HG02623 (cell line): ENCODE measurements at regions not wholly inside any gene's neighbourhood (a gene's known extent, or its start where the extent isn't known, plus 50 kb on each side); places are given as distances from the start of the nearest gene placed in this dataset.
"Not testable (repeated sequence)": the region's sequence is repeated elsewhere in the genome, so short reads cannot be mapped to it uniquely, and the experiment has no call there.

Experiments used
- ATAC-seq: cut with Tn5 transposase; IDR thresholded peaks from one replicate; pipeline ENCODE4 v1.9.1; 2021; ENCODE audit warnings: moderate library complexity; ENCODE audit not compliant: unreplicated experiment

GRCh38 chr9:29422438-29422837, 1849.2 kb upstream of the C9orf72 start:
- no peak for ATAC-seq

- ATAC-seq = no peak
Measured at GRCh38 chr9:29432191-29432590, 1858.9 kb upstream of the C9orf72 start.

GRCh38 chr9:29432656-29433055, 1859.4 kb upstream of the C9orf72 start:
- ATAC-seq = not testable (repeated sequence)

GRCh38 chr9:29435368-29435767, 1862.1 kb upstream of the C9orf72 start:
- no peak for ATAC-seq

GRCh38 chr9:29437526-29437925, 1864.2 kb upstream of the C9orf72 start:
- ATAC-seq = no peak

GRCh38 chr9:29439961-29440360, 1866.7 kb upstream of the C9orf72 start:
- no peak for ATAC-seq

- ATAC-seq = no peak
Measured at GRCh38 chr9:29440449-29440848, 1867.2 kb upstream of the C9orf72 start.

GRCh38 chr9:29445751-29446150, 1872.5 kb upstream of the C9orf72 start:
- no peak for ATAC-seq

- ATAC-seq = no peak
Measured at GRCh38 chr9:29449306-29449705, 1876.0 kb upstream of the C9orf72 start.

- ATAC-seq = not testable (repeated sequence)
Measured at GRCh38 chr9:29450343-29450875, 1877.1 kb upstream of the C9orf72 start.

GRCh38 chr9:29456940-29457339, 1883.7 kb upstream of the C9orf72 start:
- no peak for ATAC-seq

- ATAC-seq = no peak
Measured at GRCh38 chr9:29475471-29475870, 1902.2 kb upstream of the C9orf72 start.

- ATAC-seq = no peak
Measured at GRCh38 chr9:29511680-29512079, 1938.4 kb upstream of the C9orf72 start.

- ATAC-seq = no peak
Measured at GRCh38 chr9:29514336-29514735, 1941.1 kb upstream of the C9orf72 start.

- no peak for ATAC-seq
Measured at GRCh38 chr9:29514862-29515261, 1941.6 kb upstream of the C9orf72 start.

- ATAC-seq = no peak
Measured at GRCh38 chr9:29548436-29548835, 1975.2 kb upstream of the C9orf72 start.

GRCh38 chr9:29555502-29555901, 1982.2 kb upstream of the C9orf72 start:
- ATAC-seq = no peak

- no peak for ATAC-seq
Measured at GRCh38 chr9:29556317-29556716, 1983.0 kb upstream of the C9orf72 start.

GRCh38 chr9:29556746-29557145, 1983.5 kb upstream of the C9orf72 start:
- no peak for ATAC-seq

- no peak for ATAC-seq
Measured at GRCh38 chr9:29564564-29564963, 1991.3 kb upstream of the C9orf72 start.

- no peak for ATAC-seq
Measured at GRCh38 chr9:29575219-29575618, 2001.9 kb upstream of the C9orf72 start.

GRCh38 chr9:29588361-29588760, 2015.1 kb upstream of the C9orf72 start:
- ATAC-seq = no peak

GRCh38 chr9:29609282-29609681, 2036.0 kb upstream of the C9orf72 start:
- ATAC-seq = no peak
